ENCODE measurements at regions not wholly inside any gene's neighbourhood (a gene's known extent, or its start where the extent isn't known, plus 50 kb on each side); places are given as distances from the start of the nearest gene placed in this dataset.

DNA sequence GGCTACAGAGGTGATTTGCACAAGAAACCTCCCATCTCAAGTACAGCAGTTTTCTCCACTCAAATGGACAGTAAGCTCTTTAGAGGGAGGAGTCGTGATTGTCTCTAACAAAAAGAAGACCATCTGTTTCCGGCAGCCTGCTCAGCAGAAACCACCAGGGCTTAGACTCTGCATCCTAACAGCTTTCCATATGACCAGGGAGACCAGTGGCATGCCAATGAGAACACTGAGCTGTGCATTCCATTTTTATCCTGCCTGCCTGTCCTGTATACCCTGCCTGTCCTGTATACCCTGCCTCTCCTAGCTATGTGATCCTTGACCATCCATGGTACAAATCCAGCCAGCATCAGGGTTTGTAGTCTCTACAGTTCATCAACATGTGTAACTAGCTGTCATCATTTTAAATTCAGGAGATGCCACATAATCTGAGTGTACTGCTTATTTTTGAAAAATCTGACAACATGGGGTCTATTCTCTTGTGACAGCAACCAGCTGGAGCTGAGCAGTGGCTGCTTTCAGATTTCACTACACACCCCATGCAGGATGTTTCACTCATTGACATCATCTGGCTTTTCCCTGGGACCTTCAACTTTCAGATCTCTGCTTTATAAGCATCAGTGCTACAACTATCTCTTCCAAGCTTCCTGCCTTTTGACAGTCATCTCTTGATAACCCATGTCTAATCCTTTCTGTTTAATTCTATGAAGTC lies 50.5 kb upstream of the POU2AF2 start:
- no peak for DNase-seq

DNA sequence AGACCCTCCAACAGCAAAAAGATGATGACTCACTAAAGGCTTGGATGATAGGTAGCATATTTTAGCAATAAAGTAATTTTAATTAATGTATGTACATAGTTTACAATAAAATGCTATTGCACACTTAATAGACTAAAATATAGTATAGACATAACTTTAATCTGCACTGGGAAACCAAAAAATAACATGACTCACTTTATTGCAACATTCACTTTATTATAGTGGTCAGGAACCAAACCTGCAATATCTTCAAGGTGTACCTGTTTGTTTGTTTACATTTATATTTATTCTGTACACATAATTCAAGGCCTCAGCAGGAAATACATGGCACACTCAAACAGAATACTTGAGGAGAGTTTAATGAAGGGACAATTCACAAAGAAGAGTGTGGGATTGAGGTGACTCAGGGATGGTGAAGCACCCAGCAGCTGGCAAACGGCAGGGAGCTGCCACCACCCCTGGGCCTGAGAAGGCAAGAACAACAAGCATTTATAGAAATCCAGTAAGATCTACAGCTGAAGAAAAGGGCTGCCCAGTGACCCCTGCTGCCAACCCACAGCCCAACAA lies 51.5 kb upstream of the POU2AF2 start:
- DNase-seq = no peak

DNA sequence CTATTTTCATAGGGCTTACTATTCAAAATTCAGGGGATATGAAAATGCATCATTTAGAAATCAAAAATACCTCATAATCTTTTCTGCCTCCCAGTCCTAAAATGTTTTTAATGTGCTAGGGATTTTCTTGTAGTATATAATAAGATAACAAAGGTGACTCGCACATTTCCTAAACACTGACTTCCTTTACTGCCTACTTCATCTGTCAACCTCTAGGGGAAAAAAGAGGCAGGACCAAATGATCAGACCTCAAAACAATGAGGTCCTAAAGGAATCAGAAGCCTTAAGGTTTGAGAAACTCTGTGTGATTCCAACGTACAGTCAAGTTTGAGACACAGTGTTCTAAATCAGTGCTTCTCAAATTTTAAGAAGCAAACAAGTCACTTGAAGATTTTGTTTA lies 56.1 kb upstream of the POU2AF2 start:
- DNase-seq = no peak

DNA sequence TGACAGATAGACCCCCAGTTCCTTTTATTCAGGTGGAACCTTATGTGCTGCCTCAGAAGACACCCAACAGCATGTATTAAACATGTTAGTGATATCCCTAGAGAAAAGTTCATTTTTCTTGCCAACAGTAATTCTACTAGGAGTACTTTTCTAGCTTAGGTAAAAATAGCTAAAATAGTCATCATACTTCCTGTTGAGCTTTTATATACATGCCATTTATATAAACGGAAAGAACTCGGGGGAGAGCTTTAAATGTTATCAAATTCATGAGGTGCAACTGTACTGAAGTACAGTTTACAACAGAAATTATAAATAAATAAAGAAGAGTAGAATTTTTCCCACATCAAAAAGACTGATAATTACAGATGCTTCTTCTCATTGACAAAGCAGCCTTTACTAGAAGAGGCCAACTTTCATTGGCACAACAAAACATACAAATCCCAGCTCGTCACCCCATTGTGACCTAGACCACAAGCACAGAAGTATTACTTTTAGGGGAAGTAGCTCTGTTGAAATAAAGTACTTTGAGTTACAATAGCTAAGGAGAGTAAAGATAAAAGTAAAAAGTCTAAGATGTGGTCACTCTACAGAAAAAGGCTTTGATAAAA lies 59.1 kb upstream of the POU2AF2 start:
- no peak for DNase-seq

DNA sequence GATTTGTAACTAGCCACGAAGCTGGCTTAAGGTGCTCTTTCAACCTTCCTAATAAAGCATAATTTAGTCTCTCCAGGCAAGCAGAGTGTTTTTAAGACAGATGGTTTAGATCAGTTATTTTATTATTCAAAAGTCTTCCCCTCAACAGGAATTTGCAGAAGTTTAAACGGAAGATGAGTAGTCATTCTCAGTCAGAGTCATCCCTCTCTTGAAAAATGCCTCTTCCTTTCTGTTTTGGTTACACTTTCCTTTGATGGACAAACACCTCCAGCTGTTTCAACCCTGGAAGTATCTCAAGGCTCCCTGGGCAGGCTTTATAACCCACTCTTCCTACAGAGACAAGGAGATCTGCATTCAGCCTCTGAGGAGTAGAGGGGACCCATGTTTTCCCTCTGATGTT lies 60.3 kb upstream of the POU2AF2 start:
- no peak for DNase-seq

DNA sequence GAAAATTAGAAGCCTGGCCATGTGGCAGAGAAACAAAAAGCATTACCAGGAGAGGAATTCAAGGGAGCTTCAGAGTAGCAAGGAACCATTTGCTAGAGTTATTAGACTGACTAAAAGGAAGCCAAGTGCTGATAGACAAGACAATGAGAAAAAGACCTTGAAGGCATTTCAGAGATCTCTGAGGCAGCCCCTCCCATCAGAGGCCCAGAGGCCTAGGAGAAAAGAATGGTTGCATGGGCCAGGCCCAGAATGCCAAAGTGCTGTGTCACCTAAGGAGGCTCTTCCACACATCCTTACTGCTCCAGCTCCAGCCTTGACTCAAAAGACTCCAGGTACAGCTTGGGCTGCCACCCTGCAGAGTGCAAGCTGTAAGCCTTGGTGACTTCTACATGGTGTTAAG lies 61.8 kb upstream of the POU2AF2 start:
- no peak for DNase-seq

DNA sequence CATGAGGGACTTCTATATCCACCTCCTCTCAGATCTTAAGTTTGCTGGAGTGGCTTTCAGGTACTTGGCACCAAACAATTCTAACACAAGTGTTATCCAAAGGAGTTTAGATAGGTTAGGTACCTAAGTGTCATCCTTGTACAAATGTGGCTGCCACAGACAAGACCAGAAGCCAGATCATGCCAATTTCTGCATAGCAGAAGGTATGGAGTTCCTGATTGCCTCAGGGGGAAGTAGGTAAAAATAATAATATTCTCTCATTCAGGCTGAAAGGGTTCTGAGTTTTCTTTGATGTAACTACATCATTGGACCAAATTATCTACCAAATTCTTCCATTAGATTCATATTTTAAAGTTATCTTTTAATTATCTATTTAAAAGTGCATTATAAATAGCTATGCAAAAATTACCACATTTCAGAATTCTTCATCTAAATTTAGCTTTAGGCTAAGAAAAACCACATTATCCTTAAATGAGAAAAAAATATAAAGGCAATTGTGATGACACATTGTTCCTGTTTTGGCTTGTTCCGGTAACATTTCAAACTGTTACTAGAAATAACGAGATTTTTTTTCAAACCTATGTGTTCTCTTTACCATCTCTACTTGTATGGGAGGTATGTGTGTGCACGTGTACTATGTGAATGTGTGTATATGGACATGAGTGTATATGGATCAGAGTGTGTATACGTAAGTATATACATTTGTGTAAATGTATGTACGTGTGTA lies 66.2 kb upstream of the POU2AF2 start:
- no peak for DNase-seq

DNA sequence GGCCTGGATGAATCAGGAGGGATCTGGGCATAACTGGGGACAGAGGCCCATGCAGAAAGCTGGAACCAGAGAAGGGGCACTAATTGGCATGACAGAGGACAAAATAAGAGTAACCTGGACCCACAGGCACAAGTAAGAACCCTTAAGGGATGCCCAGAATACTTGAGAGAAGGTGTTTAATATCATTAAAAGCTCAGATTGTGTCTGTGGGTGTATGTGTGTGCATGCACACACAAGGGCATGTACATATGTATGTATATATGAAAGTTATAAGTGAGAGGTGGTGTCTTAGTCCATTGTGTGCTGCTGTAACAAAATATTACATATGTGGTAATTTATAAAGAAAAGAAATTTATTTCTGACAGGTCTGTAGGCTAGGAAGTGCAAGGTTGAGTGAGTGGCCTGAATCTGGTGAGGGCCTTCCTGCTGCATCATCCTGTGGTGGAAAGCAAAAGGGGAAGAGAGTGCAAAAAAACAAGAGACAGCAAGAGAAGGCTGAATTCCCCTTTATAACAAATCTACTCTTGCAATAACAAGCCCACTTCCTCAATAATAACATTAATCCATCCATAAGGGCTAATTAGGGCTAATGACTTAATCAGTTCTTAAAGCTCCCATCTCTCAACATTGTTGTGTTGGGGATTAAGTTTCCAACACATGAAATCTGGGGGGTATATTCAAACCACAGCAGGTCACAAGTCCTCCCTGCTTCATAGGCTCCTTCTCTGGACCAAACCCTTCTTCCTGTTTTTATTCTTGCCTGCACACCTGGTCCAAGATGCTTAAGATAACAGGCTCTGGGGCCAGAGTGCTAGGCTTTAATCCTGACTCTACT lies 68.3 kb upstream of the POU2AF2 start:
- no peak for DNase-seq

DNA sequence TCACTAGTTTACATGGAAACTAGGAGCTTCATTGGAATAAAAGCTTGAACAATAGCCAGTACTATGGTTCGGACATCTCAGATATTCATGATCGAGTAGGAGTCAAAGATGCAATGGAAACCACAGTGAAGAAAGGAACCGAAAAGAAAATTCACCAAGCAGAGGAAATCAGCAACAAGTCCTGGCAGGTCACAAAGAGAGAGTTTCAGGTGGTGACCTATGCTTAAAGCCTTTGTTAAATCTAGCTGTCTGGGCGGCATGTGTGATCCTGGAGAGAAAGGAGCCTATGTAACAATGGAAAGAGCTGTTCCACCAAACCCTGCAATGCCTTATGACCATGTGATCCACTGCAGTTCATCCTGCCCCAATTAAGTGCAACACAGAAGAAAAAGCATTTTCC lies 68.9 kb upstream of the POU2AF2 start:
- DNase-seq = no peak

DNA sequence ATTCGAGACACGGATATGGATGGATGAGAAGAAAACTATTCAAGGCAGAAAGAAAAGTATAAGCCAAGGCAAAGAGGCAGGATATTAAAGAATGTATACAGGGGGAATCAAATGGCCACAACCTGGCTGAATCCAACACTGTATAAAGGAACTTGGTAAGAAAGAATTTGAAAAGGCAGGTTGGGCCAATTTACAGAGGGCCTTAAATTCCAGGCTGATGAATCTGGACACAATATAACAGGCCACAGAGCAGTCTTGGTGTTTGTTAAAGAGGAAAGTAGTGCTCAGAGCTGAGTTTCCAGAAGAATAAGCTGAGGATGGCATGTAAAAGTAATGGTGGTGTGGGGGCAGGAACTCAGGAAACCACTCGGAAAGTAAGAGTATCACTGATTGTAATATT lies 72.3 kb upstream of the POU2AF2 start:
- no peak for DNase-seq

DNA sequence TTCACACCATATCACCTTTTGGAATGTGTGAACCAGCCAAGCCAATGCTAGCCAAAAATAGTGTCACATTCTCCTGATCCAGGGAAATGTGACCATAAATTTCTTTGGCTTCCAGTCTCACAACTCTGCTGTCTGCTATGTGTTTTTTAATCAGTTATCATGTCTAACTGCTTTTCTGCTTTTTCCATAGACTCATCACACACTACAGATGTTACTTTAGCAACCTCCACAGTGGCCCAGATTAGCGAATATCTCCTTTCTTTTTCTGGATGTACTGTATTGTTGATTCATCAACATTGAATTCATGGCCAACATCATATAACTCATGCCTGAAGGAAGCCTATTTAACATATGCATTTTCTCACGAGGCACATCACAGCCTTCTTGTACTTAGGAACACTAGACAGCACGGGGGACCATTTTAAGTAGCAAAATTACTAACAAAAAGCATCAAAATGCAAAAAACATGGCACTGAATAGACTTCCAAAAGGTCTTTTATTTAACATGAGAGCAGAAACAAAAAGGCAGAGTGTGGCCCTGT lies 73.1 kb upstream of the POU2AF2 start:
- DNase-seq = no peak

DNA sequence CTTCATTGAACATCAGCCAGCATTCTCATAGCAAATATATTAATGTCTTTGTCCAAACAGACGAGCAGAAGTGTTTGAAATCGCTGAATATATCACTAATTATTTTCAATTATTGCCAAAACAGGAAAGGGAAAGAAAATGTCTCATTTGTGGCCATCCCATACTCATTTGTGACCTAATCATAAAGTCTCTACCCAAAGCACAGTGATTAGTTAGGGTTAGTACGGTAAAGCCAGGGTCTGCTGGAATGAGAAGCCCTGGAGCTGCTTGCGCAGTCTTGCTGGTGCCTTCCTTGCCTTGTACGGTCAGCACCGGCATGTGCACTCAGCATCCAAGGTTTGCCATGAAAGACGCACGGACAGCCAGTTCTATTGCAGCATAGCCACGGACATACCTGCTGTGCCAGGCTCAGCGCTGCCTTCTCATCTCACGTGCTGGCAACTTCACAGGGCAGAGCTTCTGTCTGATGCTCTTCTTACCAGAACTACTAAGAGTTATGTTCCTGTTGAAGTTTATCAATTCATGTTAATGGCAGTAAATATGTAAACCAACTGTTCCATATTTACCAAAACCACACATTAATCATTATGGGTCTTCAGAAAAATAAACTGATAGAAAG lies 74.7 kb upstream of the POU2AF2 start:
- no peak for DNase-seq

DNA sequence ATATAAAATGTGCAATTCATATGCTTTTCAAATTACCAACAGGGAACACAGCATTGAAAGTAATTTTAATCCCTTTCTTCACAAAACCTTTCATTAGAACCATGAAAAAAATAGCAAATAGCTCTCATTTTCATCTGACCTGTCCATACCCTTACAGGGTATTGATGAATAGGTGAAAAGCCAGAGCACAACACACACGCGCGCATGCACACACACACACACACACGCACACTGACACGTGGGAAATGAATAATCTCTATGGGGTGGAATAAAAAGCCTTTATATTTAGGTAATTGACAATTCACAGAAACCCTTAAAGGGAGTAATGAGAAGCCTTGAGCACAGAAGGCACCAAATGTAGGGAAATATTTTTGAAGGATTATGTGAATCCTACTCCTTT lies 76.2 kb upstream of the POU2AF2 start:
- no peak for DNase-seq

DNA sequence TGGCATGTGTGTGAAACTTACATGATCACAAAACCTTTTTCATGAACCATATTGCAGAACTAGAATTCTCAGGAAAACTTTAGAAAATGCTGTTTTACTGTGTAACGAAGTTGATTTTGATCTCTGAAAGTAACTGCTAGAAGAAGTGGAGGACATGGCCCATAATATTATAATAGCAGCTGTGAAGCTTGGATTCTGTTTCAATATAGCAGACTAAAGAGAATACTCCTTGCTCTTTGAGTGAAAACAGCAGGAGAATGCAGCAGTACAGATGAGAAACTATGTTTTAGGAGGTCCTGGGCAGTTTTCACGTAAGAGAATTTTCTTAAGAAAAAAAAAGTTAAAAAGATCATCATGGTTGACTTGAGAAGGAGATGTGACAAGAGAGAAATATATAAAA lies 76.7 kb upstream of the POU2AF2 start:
- no peak for DNase-seq

DNA sequence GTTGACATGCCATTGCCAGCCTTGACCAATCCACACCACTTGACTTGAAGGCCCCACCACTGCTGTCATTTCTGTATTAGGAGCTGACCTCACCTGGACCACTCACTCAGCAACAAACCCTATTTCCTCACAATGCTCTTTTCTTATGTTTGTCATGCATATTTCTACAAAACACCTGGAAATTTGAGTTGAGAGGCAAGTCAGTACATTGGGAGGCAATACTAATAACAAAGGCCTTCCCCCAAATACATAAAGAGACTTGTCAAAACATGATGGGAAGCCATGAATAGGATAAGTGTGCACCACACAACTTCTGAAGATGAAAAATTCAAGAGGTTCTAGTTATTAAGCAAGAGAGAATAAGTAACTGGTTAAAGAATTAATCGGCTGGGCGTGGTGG lies 77.9 kb upstream of the POU2AF2 start:
- no peak for DNase-seq

DNA sequence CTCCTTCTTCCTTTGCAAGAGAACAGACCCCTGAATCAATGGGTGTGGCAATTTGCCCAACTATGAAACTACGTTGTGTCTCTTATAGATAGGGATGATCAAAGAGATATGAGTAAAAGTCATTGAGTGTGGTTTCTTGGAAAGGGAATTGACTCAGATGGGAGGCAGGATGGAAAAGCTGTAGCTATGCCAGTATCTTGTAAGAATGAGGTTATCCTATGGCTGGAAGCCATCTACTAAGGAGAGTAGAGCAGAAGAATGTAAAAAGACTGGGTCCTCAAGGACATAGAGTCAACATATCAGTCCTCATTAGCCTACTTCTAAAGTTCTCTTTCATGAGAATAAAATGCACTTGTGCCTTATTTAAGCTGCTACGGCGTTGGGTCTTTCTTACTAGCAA lies 78.9 kb upstream of the POU2AF2 start:
- no peak for DNase-seq

DNA sequence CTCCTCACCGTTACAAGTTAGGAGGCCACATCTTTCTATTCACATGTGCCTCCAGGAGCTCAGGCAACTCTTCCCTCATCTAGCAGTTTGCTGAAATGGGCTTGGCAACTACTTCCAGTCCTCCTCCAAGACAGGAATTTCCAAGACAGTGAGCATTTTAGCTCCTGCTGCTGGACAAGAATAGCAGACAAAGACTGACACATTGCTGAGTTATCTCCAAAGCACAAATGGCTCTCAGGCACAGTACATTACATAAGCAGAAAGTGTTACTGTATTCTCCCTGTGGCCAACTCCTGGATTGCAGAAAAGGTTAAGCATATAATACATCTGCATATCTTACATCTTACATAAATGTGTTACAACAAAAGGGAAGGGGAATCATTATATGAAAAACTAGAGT lies 83.2 kb upstream of the POU2AF2 start:
- no peak for DNase-seq

DNA sequence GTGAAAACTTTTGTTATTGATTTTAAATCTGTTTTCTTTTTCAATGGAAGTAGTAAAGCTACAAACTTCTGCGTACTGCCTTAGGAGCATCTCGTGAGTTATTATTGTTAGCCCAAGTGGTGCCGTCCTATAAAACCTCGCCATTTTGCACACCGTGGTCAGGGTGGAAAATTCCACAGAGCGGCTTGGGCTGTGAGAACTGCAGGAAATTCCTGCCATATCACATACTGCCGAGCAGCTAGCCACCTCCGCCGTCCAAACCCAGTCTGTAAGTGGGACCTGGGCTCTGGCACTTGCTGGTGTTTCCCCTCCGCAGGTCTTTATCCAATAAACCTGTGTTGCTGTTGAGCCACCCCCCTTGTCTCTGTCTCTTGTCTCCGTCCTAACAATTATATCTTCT lies 88.0 kb upstream of the POU2AF2 start:
- DNase-seq = no peak

DNA sequence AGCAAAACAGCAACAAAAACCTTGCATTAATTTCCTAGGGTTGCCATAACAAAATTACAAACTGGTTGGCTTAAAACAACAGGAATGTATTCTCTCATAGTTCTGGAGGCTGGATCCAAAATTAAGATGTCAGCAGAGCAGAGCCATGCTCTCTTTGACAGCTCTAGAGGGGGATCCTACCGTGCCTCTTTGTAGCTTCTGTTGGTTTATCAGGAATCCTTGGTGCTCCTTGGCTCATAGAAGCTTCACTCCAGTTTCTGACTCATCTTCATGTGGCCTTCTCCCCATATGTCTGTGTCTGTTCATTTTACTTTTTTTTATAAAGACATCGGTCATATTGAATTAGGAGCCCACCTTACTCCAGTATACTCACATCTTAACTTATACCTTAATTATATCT lies 90.5 kb upstream of the POU2AF2 start:
- no peak for DNase-seq

DNA sequence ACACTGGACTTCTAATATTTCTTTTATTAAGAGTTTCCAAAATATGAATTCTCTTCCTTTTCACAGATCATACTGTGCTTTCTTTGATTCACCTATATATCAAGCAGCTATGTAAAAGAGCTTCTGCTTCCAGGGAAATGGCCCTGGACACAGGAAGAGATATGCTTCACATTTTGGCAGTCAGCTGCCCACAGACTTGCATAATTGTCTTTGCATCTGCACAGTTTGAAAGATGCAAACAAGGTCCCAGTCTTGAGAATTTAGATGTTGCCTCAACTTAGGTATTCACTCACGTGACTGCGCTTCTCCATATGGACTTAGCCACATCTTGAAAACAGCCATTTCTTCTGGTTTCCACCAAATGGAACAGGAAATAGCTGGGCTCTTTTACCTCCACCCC lies 92.3 kb upstream of the POU2AF2 start:
- no peak for DNase-seq

DNA sequence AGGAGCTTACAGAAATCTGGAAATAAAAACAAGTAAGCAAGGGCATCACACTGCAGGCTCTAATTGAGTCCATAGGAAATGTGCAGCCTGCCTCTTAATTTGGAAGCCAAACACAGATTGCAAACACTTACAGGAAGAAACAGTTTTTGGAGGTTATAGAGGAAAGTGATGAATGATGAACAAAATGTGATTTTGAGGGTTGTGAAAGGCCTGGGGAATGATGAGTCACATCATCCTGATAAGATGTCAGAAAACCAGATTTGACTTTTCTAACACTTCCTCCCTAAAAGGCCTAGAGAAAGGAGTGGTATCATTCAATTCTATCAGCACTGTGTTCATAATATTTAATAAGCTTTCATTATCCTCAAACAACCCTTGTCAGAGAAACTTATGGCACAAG lies 96.6 kb upstream of the POU2AF2 start:
- no peak for DNase-seq

DNA sequence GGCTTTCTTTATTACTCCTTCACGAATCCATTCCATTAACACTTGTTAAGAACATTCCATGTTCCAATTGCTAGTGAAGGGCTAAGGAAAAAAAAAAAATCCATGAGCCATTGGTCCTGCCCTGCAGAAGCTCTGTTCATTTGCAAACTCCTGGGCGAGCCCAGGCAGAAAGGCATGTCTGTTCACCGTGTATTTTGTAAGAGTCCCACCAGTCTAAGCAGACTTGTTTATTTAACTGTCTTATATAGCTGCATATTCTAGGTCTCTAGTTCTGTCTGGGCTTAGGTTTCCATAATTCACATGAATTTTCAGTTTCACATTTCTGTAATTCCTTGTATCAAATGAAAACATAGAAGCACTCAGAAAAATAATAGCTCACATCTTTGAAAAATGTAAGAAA lies 97.4 kb upstream of the POU2AF2 start:
- no peak for DNase-seq

DNA sequence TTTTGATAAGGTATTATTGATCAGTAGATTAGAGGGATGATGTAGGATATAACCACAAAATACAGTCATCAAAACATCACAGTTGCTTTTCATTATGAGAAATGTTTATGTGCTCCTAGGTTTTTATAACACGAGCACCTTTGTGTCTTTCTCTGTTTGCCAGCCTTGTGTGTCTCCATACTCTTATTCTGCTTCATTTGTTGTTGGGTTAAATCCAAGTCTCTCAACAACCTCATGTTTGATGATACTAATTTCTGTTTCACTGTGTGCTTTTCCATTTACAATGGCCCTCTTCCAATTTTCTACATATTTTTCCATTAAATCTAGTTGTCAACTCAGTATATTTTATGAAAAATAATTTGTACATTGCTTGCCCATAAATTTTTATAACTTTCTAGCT lies 107.7 kb upstream of the POU2AF2 start:
- DNase-seq = no peak

Measured in CD4-positive, alpha-beta T cell treated with Interleukin-10 for 1 hour (primary cell).